Stimulated activated naive CD4-positive, alpha-beta T cell (primary cell): ENCODE measurements at regions not wholly inside any gene's neighbourhood (a gene's known extent, or its start where the extent isn't known, plus 50 kb on each side); places are given as distances from the start of the nearest gene placed in this dataset.

ENCODE experiments used
- DNase-seq, 6 experiments: peaks; one replicate each; lab custom pipeline; 2025; lab: John Stamatoyannopoulos, UW

GRCh38 chr1:199746666-199747384, 280.7 kb upstream of the NR5A2 start:
- DNase-seq, result no peak

- no peak for DNase-seq
Measured at GRCh38 chr1:199747984-199748383, 279.5 kb upstream of the NR5A2 start.

GRCh38 chr1:199751506-199751905, 276.0 kb upstream of the NR5A2 start:
- no peak for DNase-seq

GRCh38 chr1:199751962-199752687, 275.4 kb upstream of the NR5A2 start:
- no peak for DNase-seq

GRCh38 chr1:199752688-199753027, 274.9 kb upstream of the NR5A2 start:
- no peak for DNase-seq

- no peak for DNase-seq
Measured at GRCh38 chr1:199753513-199753912, 274.0 kb upstream of the NR5A2 start.

GRCh38 chr1:199756066-199756465, 271.4 kb upstream of the NR5A2 start:
- DNase-seq, result no peak

- DNase-seq, result no peak
Measured at GRCh38 chr1:199758626-199759255, 268.8 kb upstream of the NR5A2 start.

GRCh38 chr1:199759268-199759730, 268.2 kb upstream of the NR5A2 start:
- DNase-seq, result no peak

GRCh38 chr1:199762572-199762971, 264.9 kb upstream of the NR5A2 start:
- DNase-seq, result no peak

GRCh38 chr1:199766218-199766792, 261.2 kb upstream of the NR5A2 start:
- no peak for DNase-seq

GRCh38 chr1:199767700-199768099, 259.8 kb upstream of the NR5A2 start:
- no peak for DNase-seq

GRCh38 chr1:199774433-199775089, 252.9 kb upstream of the NR5A2 start:
- no peak for DNase-seq

GRCh38 chr1:199776768-199777497, 250.6 kb upstream of the NR5A2 start:
- no peak for DNase-seq

GRCh38 chr1:199778324-199778955, 249.1 kb upstream of the NR5A2 start:
- DNase-seq, result no peak

GRCh38 chr1:199780091-199780490, 247.4 kb upstream of the NR5A2 start:
- no peak for DNase-seq

- no peak for DNase-seq
Measured at GRCh38 chr1:199780948-199781670, 246.4 kb upstream of the NR5A2 start.

GRCh38 chr1:199784138-199784895, 243.2 kb upstream of the NR5A2 start:
- DNase-seq, result no peak

- DNase-seq, result no peak
Measured at GRCh38 chr1:199786695-199787094, 240.8 kb upstream of the NR5A2 start.

GRCh38 chr1:199789141-199789540, 238.4 kb upstream of the NR5A2 start:
- DNase-seq, result no peak
